Dendritic cell treated with granulocyte-macrophage colony-stimulating factor and Interleukin-4, amounts not matched to agents 40 ng/mL and 50 ng/mL, for 4 days (primary cell): ENCODE measurements at regions not wholly inside any gene's neighbourhood (a gene's known extent, or its start where the extent isn't known, plus 50 kb on each side); places are given as distances from the start of the nearest gene placed in this dataset.

ENCODE experiments used
- H3K27ac Mint-ChIP-seq: one replicate; pipeline ENCODE4 v1.8.0; 2022; ENCODE audit warnings: mild to moderate bottlenecking, mixed read lengths
- H3K27me3 Mint-ChIP-seq: one replicate; pipeline ENCODE4 v1.8.0; 2022; ENCODE audit warnings: mild to moderate bottlenecking, mixed read lengths
- H3K36me3 Mint-ChIP-seq: one replicate; pipeline ENCODE4 v1.8.0; 2022; ENCODE audit warnings: low read depth, mixed read lengths
- H3K4me1 Mint-ChIP-seq: one replicate; pipeline ENCODE4 v1.8.0; 2022; ENCODE audit warnings: low read depth, mixed read lengths
- H3K4me3 Mint-ChIP-seq: one replicate; pipeline ENCODE4 v1.8.0; 2022; ENCODE audit warnings: mild to moderate bottlenecking, moderate library complexity, mixed read lengths
- H3K9me3 Mint-ChIP-seq: one replicate; pipeline ENCODE4 v1.8.0; 2022; ENCODE audit warnings: mixed read lengths
- intact Hi-C: fragments of 100-400 bp; cut with micrococcal nuclease; formaldehyde crosslinking; loops from one replicate; pipeline ENCODE4 v1.15.0; 2022

DNA sequence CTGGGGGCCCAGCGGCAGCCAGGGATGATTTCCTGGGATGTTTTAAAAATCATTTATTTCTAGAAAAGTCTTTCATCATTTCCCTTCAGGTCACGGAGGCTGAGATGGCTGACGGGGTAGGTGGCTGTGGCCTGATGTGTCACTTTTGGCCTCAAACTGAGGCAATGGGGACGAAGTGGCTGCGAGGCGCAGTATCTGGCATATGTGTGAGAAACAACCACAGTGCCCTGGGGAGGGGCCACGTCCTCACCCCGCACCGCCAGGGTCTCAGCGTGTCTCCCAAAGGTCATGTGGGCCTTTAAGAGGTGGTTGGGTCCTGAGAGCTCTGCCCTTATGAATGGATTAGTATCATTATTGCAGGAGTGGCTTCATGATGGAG lies 120.0 kb downstream of the CEBPB start:
- Mint-ChIP-seq H3K36me3 (no peaks in the 10 kb centered on the region), H3K4me1 (peaks cover 38% of the 10 kb centered on the region), H3K27me3 (peaks cover 14% of the 10 kb centered on the region), H3K4me3 (no peak overlapping the region), H3K27ac (peak overlapping the region; percentile 29), H3K9me3 (no peaks in the 10 kb centered on the region)
- intact Hi-C loops: no loop called here

DNA sequence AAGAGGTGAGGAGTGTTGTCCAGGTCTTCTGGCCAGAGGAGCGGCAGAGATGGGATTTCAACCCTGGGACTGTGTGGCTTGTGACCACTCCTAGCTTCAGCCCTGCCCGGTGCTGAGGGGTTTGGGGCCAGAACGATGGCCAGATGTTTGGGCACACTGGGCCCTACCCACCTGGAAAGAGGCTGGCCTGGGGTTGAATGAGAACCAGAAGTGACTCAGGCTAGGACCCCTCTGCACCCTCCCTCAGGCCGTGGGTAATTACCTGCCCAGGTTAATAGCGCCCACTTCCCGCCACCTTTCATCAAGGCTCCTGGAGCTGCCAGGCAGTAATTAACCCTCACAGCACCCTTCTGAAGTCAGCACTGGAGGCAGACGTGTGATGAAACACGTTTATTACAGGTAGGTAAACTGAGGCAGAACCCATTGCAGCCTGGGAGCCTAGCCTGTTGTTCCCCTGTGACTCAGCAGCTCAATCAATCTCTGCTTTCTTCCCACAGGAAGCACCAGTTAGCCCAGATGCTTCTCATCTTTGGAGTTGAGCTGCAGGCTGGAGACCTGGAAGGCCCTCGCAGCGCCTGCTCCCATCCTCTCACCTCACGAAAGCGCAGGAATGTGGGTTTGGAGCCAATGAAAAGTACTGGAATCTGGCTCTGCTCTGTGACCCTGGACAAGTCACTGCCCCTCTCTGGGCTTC lies 120.8 kb downstream of the CEBPB start:
- H3K27ac Mint-ChIP-seq: no peak overlapping the region
- H3K4me1 Mint-ChIP-seq: peaks cover 31% of the 10 kb centered on the region
- no peaks in the 10 kb centered on the region for H3K9me3 Mint-ChIP-seq
- peaks cover 19% of the 10 kb centered on the region for H3K27me3 Mint-ChIP-seq
- H3K36me3 Mint-ChIP-seq: no peaks in the 10 kb centered on the region
- no peak overlapping the region for H3K4me3 Mint-ChIP-seq
- intact Hi-C loops: no loop called here

GRCh38 chr20:50312002-50312681 lies 121.5 kb downstream of the CEBPB start:
- H3K27ac Mint-ChIP-seq: no peak overlapping the region
- no peaks in the 10 kb centered on the region for H3K36me3 Mint-ChIP-seq
- intact Hi-C loops: no loop called here
- H3K27me3 Mint-ChIP-seq: peaks cover 19% of the 10 kb centered on the region
- H3K4me3 Mint-ChIP-seq: no peak overlapping the region
- peaks cover 24% of the 10 kb centered on the region for H3K4me1 Mint-ChIP-seq
- H3K9me3 Mint-ChIP-seq: no peaks in the 10 kb centered on the region

DNA sequence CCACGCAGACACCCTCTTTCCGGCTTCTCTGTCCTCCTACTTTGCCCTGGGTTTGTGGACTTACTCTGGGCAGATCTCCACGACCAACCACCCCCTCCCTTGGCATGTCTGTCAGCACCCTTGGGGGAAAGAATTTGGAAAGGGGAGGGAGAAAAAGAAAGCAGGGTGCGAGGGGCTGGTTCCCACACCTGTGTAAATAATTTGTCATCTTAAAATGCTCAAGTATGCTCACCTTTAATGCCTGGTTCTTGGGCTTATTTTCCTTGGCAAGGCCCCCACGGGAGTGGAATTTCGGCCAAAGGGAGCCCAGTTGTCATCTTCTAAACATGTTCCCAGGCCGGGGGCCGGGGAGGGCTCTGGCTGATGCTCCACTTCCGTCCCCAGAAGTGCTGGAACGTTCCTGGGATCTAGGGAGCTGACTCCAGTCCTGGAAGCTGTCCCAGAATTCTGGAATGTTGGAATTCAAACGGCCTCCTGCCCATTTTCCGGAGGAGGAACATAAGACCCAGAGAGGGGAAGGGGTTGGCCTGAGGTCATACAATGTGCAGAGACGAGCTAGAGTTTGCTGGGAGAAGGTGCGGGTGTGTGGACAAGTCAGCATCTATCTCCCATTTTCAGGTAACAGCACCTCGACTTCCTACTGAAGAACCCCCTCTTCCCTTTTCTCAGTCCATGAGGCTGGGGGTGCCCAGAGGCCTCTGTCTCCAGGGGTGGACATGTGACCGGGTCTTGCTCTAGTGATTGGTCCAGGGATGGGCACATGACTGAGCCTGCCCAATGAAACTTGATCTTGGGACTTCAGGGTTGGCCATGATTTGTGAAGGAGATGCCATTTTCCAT lies 122.3 kb downstream of the CEBPB start:
- H3K36me3 Mint-ChIP-seq: no peaks in the 10 kb centered on the region
- peak overlapping the region; percentile 13 for H3K27ac Mint-ChIP-seq
- H3K4me3 Mint-ChIP-seq: no peak overlapping the region
- H3K27me3 Mint-ChIP-seq: peaks cover 21% of the 10 kb centered on the region
- peaks cover 29% of the 10 kb centered on the region for H3K4me1 Mint-ChIP-seq
- no peaks in the 10 kb centered on the region for H3K9me3 Mint-ChIP-seq
- intact Hi-C loops: no loop called here

DNA sequence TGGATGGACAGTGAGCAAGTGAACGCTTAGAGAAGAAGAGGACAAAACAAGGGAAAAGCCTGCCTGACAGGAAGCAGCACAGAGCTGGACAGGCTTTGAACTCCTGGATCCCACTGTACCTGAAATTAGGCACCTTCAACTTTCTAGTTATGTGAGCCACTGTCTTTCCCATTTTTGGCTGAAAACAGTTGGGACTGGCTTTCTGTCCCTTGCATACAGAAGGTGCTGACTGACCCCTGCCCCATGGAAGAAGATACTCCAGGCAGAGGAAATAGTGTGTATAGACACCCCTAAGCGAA lies 122.8 kb downstream of the CEBPB start:
- intact Hi-C loops: no loop called here
- no peak overlapping the region for H3K4me3 Mint-ChIP-seq
- H3K27ac Mint-ChIP-seq: peak overlapping the region; percentile 13
- H3K36me3 Mint-ChIP-seq: no peaks in the 10 kb centered on the region
- no peaks in the 10 kb centered on the region for H3K9me3 Mint-ChIP-seq
- H3K27me3 Mint-ChIP-seq: peaks cover 21% of the 10 kb centered on the region
- peaks cover 31% of the 10 kb centered on the region for H3K4me1 Mint-ChIP-seq

GRCh38 chr20:50313827-50314677 lies 123.4 kb downstream of the CEBPB start:
- intact Hi-C loops: no loop called here
- no peaks in the 10 kb centered on the region for H3K36me3 Mint-ChIP-seq
- H3K4me1 Mint-ChIP-seq: peaks cover 31% of the 10 kb centered on the region
- H3K27ac Mint-ChIP-seq: peak overlapping the region; percentile 13
- H3K4me3 Mint-ChIP-seq: no peak overlapping the region
- H3K27me3 Mint-ChIP-seq: peaks cover 21% of the 10 kb centered on the region
- no peaks in the 10 kb centered on the region for H3K9me3 Mint-ChIP-seq

- peaks cover 23% of the 10 kb centered on the region for H3K4me1 Mint-ChIP-seq
- no peak overlapping the region for H3K27ac Mint-ChIP-seq
- H3K27me3 Mint-ChIP-seq: peaks cover 19% of the 10 kb centered on the region
- intact Hi-C loops: no loop called here
- H3K36me3 Mint-ChIP-seq: no peaks in the 10 kb centered on the region
- no peaks in the 10 kb centered on the region for H3K9me3 Mint-ChIP-seq
- H3K4me3 Mint-ChIP-seq: no peak overlapping the region
Measured at GRCh38 chr20:50314678-50315335, 124.2 kb downstream of the CEBPB start.

- H3K9me3 Mint-ChIP-seq: no peaks in the 10 kb centered on the region
- intact Hi-C loops: no loop called here
Measured at GRCh38 chr20:50315586-50316551, 125.2 kb downstream of the CEBPB start.

DNA sequence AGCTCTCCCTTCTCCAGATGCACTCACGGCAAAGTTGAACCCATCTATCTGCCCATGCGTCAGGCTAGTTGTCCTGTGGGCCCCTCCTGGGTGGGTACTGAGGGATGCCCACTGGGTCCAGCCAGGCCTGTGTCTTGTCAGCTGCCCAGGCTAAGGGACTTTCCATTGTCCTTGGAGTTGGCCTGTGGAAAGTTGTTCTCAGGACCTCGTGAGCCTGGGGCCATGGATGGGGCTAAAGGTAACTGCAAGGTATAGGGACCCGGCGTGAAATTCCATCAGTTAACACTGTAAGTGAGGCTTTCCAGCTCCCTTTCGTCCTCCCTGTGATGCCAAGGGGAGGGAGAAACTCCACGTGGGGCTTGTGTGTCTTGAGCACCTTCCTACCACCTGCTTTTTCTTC lies 126.5 kb downstream of the CEBPB start:
- peaks cover 36% of the 10 kb centered on the region for H3K4me1 Mint-ChIP-seq
- H3K9me3 Mint-ChIP-seq: no peaks in the 10 kb centered on the region
- no peak overlapping the region for H3K4me3 Mint-ChIP-seq
- H3K36me3 Mint-ChIP-seq: no peaks in the 10 kb centered on the region
- intact Hi-C loops: no loop called here
- peaks cover 25% of the 10 kb centered on the region for H3K27me3 Mint-ChIP-seq
- no peak overlapping the region for H3K27ac Mint-ChIP-seq

More at GRCh38 chr20:50315586-50316551, 125.2 kb downstream of the CEBPB start:
- peaks cover 23% of the 10 kb centered on the region for H3K4me1 Mint-ChIP-seq
- peaks cover 24% of the 10 kb centered on the region for H3K27me3 Mint-ChIP-seq
- H3K36me3 Mint-ChIP-seq: no peaks in the 10 kb centered on the region
- H3K4me3 Mint-ChIP-seq: no peak overlapping the region
- H3K27ac Mint-ChIP-seq: no peak overlapping the region

DNA sequence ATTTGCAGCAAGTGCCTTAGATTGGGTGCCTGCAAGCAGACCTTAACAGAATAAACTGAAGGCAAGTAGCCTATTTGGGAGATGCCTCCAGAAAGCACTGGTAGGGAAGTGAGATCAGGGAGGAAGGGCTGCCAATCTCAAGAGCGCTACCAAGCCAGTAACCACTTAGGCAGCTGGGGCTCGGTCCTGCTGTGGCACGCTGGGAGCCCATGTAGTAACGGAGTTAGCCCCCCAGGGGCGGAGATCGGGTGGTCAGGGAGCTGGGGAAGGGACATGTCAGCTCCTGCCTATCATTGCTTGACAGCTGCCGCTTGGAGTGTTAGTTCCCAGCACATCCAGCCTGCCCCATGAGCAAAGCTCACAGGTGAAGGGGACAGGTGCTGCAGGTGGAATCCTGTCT lies 127.0 kb downstream of the CEBPB start:
- Mint-ChIP-seq H3K27me3 (peaks cover 26% of the 10 kb centered on the region), H3K4me3 (no peak overlapping the region), H3K9me3 (no peaks in the 10 kb centered on the region), H3K36me3 (no peaks in the 10 kb centered on the region), H3K4me1 (peaks cover 41% of the 10 kb centered on the region), H3K27ac (peak overlapping the region; percentile 28)
- intact Hi-C loops: no loop called here

DNA sequence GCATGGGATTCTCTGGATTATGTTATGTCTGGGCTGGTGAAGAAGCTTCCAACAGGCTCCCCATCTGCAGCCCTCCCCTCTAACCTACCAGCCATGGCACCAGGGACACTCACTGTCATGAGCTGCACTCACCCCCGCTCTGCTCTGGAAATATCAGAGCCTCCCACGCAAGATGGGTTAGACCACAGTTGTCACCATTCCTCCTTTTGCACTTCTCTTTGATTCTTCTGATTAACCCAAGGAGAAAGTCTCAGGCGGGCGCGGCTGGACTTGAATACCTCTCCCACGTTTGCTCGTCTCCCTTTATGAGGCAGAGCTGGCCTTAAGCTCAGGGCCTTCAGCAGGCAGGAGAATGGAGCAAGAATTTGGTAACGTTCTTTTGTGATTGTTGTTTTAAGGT lies 128.1 kb downstream of the CEBPB start:
- Mint-ChIP-seq H3K27me3 (peaks cover 21% of the 10 kb centered on the region), H3K27ac (peak overlapping the region; percentile 28), H3K4me1 (peaks cover 43% of the 10 kb centered on the region), H3K36me3 (no peaks in the 10 kb centered on the region), H3K9me3 (no peaks in the 10 kb centered on the region), H3K4me3 (no peak overlapping the region)
- intact Hi-C loops: no loop called here

DNA sequence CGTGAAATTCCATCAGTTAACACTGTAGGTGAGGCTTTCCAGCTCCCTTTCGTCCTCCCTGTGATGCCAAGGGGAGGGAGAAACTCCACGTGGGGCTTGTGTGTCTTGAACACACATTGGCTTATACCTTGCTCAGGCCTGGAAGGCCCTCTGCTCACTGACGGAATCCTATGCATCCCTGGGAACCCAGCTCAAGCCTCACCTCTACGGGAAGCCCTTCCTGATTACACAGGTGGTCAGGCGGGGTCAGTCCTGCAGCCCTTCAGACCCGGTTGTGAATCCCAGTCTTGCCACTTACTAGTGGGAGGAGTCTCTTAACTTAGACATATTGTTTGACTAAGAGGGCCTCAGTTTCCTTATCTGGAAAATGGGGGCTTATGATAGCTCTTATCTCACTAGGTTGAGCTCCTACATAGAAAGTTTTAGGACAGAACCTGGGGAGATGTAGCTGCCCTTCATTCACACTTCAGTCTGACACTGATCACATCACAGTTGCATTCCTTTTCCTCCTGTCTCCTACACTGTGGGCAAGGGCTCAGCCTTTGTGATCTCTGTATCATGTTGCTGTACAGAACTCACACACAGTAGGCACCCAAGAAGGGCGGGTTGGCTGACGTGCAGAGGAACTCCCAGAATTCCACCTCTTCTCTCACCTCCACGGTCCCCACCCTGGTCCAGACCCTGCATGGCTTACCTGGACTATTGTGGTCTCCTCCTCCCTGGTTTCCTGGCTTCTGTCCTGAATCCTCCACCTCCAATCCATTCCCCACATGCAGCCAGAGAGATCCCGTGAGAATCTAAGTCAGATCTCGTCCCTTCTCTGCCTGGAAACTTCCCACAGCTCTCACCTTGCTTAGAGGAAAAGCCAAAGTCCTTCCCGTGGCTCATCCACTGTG lies 129.6 kb downstream of the CEBPB start:
- intact Hi-C loops: no loop called here
- Mint-ChIP-seq H3K27me3 (peaks cover 17% of the 10 kb centered on the region), H3K4me3 (no peak overlapping the region), H3K36me3 (no peaks in the 10 kb centered on the region), H3K9me3 (no peaks in the 10 kb centered on the region), H3K27ac (peak overlapping the region; percentile 2), H3K4me1 (peaks cover 43% of the 10 kb centered on the region)
